ENCODE measurements at regions not wholly inside any gene's neighbourhood (a gene's known extent, or its start where the extent isn't known, plus 50 kb on each side); places are given as distances from the start of the nearest gene placed in this dataset.

DNA sequence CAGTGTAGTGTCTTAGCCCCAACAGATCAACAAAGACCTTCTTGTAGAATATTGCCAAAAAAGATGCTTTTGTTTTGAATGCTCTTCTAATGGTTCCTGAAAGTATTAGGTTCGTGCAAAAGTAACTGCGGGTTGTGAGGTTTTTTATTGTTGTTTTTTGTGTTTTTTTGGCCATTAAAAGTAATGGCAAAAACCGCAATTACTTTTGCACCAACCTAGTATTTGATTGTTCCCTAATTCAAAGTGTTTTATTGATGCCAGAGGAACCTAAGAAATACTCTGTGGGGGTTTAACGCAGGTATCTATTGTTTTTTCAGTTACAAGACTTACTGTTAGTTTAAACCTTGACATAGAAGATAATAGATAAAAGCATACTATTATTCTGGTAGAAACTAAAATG lies 150.8 kb upstream of the DAAM1 start:
- no peaks in the 10 kb centered on the region for H3K4me1 ChIP-seq
- no peak for DNase-seq
- H3K36me3 ChIP-seq: no peaks in the 10 kb centered on the region
- no peak overlapping the region for H3K27ac ChIP-seq
- 79 to 82% methylated on average over 4 of the region's 4 CpGs for WGBS, 2 donors
- TF ChIP-seq POLR2A (IDR thresholded peaks at IDR 0.05): no peak
- TF ChIP-seq, protein P1, sequence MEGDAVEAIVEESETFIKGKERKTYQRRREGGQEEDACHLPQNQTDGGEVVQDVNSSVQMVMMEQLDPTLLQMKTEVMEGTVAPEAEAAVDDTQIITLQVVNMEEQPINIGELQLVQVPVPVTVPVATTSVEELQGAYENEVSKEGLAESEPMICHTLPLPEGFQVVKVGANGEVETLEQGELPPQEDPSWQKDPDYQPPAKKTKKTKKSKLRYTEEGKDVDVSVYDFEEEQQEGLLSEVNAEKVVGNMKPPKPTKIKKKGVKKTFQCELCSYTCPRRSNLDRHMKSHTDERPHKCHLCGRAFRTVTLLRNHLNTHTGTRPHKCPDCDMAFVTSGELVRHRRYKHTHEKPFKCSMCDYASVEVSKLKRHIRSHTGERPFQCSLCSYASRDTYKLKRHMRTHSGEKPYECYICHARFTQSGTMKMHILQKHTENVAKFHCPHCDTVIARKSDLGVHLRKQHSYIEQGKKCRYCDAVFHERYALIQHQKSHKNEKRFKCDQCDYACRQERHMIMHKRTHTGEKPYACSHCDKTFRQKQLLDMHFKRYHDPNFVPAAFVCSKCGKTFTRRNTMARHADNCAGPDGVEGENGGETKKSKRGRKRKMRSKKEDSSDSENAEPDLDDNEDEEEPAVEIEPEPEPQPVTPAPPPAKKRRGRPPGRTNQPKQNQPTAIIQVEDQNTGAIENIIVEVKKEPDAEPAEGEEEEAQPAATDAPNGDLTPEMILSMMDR (IDR thresholded peaks at IDR 0.05): no peak
- intact Hi-C loops (cut with DNase I): no loop called here
- H3K9me3 ChIP-seq: no peaks in the 10 kb centered on the region
- H3K4me3 ChIP-seq: no peak overlapping the region
- no peaks in the 10 kb centered on the region for H3K27me3 ChIP-seq

DNA sequence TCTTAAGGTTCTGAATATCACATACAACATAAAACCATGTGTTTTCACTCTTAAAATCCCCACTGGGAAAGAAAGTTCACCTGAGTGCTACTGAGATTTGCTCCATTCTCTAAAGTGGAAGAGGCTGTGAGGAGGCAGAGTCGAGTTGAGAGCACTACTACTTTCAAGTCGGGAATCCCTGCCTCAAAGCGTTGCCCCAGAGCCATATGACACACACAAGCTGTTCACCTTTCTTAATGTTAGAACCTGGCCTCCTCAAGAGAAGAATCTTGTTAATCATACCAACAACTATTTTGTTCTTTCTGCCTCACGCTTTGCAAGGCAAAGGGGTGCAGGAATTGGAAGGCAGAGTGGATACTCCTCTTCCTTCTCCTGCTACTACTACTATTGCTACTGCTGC lies 149.7 kb upstream of the DAAM1 start:
- no peak overlapping the region for H3K27ac ChIP-seq
- H3K27me3 ChIP-seq: no peaks in the 10 kb centered on the region
- intact Hi-C loops (cut with DNase I): no loop called here
- H3K4me1 ChIP-seq: no peaks in the 10 kb centered on the region
- no peaks in the 10 kb centered on the region for H3K36me3 ChIP-seq
- H3K4me3 ChIP-seq: no peak overlapping the region
- TF ChIP-seq POLR2A (IDR thresholded peaks at IDR 0.05): no peak
- TF ChIP-seq, protein P1 (IDR thresholded peaks at IDR 0.05): no peak
- 84 to 90% methylated on average over 4 of the region's 4 CpGs for WGBS, 2 donors
- no peaks in the 10 kb centered on the region for H3K9me3 ChIP-seq
- DNase-seq: no peak

DNA sequence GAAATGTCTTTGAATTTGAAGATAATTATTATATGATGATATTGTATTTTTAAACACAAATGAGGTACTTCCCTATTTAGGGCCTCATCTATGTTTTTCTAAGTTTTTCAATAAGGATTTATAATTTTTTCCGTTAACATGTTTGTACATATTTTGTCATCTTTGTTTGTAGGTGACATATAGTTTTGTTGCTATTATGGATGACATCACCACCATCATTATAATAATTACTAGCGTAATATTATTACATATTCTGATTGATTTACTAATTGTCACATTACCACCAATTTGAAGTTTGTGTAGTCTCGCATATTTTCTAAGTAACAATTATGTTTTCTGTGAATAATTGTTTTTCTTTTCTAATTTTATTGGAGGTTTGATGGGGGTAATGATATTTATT lies 147.2 kb upstream of the DAAM1 start:
- intact Hi-C loops (cut with DNase I): no loop called here
- no peak for TF ChIP-seq POLR2A (IDR thresholded peaks at IDR 0.05)
- TF ChIP-seq, protein P1 (IDR thresholded peaks at IDR 0.05): no peak
- H3K9me3 ChIP-seq: no peaks in the 10 kb centered on the region
- no peaks in the 10 kb centered on the region for H3K27me3 ChIP-seq
- no peaks in the 10 kb centered on the region for H3K36me3 ChIP-seq
- WGBS, 2 donors: 86 to 88% methylated on average over 3 of the region's 3 CpGs
- no peaks in the 10 kb centered on the region for H3K4me1 ChIP-seq
- H3K27ac ChIP-seq: no peak overlapping the region
- no peak for DNase-seq
- H3K4me3 ChIP-seq: no peak overlapping the region

DNA sequence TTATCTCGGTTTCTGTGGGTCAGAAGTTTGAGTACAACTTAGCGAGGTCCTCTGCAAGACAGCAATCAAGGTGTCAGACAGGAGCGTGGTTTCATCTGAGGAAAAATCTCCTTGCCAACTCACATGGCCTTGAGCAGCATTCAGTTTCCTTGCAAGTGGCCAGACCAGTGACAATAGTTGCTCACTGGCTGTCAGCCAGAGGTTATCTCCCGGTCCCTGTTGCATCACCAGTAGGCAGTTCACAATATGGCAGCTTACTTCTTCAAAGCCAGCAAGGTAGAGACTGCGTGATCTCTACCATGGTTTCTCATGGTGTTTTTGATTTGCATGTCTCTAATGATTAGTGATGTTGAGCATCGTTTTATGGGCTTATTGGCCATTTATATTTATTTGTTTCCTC lies 143.8 kb upstream of the DAAM1 start:
- DNase-seq: no peak
- H3K9me3 ChIP-seq: no peaks in the 10 kb centered on the region
- TF ChIP-seq POLR2A (IDR thresholded peaks at IDR 0.05): no peak
- TF ChIP-seq, protein P1 (IDR thresholded peaks at IDR 0.05): no peak
- no peaks in the 10 kb centered on the region for H3K36me3 ChIP-seq
- intact Hi-C loops (cut with DNase I): no loop called here
- no peak overlapping the region for H3K4me3 ChIP-seq
- H3K4me1 ChIP-seq: no peaks in the 10 kb centered on the region
- H3K27me3 ChIP-seq: no peaks in the 10 kb centered on the region
- WGBS, 2 donors: 66 to 74% methylated on average over 6 of the region's 6 CpGs
- H3K27ac ChIP-seq: no peak overlapping the region

DNA sequence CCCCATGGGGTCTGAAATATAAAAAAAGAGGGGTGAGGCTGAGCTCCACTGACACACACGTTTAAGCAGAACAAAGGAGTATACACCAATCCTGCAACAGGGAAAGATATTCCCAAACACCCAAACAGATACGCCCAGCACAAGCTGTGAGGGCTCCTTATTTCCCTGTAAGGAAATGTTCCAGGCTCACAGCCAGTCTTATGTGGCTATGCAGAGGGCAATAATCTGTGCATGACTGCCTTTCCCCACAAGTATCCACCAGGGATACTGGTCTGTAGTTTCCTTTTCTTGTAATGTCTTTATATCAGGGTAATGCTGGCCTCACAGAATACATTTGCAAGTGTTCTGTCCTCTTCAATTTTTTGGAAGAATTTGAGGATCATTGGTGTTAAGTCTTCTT lies 141.7 kb upstream of the DAAM1 start:
- Histone ChIP-seq H3K27ac (no peak overlapping the region), H3K27me3 (no peaks in the 10 kb centered on the region), H3K4me3 (no peak overlapping the region), H3K4me1 (no peaks in the 10 kb centered on the region), H3K9me3 (no peaks in the 10 kb centered on the region), H3K36me3 (no peaks in the 10 kb centered on the region)
- DNase-seq: no peak
- WGBS, 2 donors: 57 to 68% methylated on average over 2 of the region's 2 CpGs
- intact Hi-C loops (cut with DNase I): no loop called here
- TF ChIP-seq POLR2A (IDR thresholded peaks at IDR 0.05): no peak

DNA sequence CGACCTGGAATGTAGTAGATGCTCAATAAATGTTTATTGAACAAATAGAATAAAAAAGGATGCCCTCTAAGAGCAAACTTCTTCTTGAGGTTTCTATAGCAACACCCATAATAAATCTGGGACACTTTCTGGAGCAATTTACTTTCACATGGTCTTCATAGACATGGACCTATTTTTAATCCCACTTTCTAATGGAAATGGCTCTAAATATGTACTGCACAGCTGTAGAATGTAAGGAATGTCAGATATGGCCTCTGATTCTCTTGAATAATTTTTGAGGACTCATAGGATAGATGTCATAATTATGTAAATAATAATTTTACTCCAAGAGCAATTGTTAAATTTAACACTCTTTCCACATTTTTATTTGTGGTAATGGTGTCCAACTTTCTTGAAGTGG lies 133.5 kb upstream of the DAAM1 start:
- TF ChIP-seq, protein P1 (IDR thresholded peaks at IDR 0.05): no peak
- intact Hi-C loops (cut with DNase I): no loop called here
- 22 to 35% methylated on average over 1 of the region's 1 CpG for WGBS, 2 donors
- Histone ChIP-seq H3K4me1 (no peaks in the 10 kb centered on the region), H3K4me3 (no peak overlapping the region), H3K27ac (no peak overlapping the region), H3K36me3 (no peaks in the 10 kb centered on the region), H3K27me3 (no peaks in the 10 kb centered on the region), H3K9me3 (no peaks in the 10 kb centered on the region)
- no peak for DNase-seq
